ENCODE measurements at regions not wholly inside any gene's neighbourhood (a gene's known extent, or its start where the extent isn't known, plus 50 kb on each side); places are given as distances from the start of the nearest gene placed in this dataset.

- no peak for DNase-seq (ENCODE audit: low read depth in 3 of 3)
Observed at GRCh38 chr20:43803276-43803675, 76.5 kb upstream of the GTSF1L start.

DNA sequence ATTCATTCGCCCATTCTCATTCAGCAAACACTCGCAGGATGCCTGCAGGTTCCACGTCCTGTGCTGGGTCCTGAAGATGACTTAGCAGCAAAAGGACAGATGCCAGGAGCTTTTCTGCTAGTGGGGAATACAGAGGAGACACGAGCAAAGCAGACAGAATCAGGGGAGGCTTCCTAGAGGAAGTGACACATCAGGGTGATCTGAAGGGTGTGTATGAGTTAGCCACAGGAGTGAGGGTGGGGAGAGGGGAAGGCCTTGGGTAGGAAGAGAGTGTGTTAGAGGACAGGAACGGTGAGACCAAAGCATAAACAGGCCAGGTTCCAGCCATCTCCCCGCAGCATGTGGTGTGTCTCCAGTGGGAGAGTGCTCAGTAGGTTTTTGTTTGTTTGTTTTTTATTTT, 73.4 kb upstream of the GTSF1L start:
- DNase-seq (ENCODE audit: low read depth in 3 of 3) = no peak

DNA sequence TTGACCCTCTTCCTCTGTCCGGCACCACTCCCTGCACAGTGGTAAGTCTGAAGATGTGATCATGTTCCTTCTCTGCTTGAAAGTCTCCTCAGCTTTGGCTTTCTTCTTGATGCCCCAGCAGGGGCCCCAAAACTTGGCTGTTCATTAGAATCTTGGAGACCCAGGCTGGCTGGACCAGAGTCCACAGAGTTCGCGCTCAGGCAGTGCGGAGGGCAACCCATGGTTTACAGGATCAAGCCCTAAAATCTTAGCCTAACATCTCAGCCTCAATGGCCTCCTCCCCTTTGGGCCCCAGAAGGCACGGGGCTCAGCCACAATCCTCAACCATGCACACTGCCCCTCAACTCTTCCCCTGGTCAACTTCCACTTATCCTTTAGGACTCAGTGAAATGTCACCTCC, 72.9 kb upstream of the GTSF1L start:
- no peak for DNase-seq (ENCODE audit: low read depth in 3 of 3)

DNA sequence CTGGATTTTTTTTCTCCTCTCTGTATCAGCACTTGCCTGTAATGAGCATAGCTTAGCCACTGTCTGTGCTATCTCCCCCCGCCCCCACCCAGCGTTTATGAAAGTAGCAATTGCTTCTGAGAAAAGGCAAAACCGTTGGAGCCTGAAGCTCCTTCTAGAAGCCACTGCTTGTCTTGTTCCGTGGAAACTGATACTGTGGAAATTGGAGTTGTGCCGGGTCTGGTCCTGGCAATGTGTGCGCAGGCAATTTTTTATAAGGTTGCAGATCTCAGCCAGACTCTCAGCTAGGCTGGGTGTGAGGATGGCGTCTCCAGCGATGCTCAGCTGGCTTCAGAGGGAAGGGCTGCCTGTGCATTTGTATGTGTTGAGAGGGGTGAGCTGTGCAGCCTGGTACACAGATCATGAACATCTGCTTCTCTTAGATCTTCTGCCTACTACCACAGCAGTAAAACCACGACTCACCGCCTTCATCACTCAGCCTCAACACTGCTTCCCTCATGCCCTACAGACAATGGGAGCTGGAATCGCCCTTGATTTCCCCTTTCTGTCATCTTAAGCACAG, 72.4 kb upstream of the GTSF1L start:
- DNase-seq (ENCODE audit: low read depth in 3 of 3) = no peak

DNA sequence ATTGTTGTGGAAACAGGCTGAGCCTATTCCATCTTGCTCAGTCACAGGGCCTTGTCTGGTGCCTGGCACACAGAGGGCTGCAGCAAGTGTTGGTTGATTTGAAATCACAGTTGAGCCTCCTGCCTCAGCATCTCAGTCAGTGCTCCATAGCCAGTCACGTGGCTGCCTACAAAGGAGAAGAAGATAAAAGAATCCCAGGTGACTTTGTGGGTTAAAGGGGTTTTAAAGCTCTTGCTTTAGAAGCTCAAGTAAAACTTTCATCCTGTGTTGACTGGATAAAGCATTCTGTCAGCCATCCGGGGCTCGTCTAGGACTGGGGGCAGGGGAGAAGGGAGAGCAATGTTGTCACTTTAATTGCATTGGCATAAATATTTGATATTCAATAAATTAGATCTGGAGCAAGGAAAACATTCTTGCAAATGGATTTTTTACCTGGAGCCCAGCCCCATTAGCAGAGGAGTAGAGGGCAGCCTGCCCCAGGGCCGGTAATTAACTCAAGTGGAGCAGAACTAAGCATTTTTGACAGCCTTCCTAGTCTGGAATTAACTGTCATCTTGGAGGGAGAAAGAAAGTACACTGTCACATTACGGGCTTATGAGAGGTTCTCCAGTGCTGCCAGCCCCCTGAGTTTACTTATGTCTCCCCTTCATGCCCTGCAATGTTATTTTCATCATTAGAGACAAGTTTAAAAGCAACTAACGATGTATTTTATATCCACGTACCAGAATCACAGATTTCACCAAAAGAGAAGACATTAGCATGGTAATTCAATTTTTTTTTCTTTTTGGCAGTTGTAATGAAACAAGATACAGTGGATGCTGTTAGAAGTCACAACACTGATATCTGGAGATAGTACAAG, 71.7 kb upstream of the GTSF1L start:
- no peak for DNase-seq (ENCODE audit: low read depth in 3 of 3)

- no peak for DNase-seq (ENCODE audit: low read depth in 3 of 3)
Observed at GRCh38 chr20:43794326-43794725, 67.5 kb upstream of the GTSF1L start.

GRCh38 chr20:43789593-43789992, 62.8 kb upstream of the GTSF1L start:
- DNase-seq (ENCODE audit: low read depth in 3 of 3) = no peak

DNA sequence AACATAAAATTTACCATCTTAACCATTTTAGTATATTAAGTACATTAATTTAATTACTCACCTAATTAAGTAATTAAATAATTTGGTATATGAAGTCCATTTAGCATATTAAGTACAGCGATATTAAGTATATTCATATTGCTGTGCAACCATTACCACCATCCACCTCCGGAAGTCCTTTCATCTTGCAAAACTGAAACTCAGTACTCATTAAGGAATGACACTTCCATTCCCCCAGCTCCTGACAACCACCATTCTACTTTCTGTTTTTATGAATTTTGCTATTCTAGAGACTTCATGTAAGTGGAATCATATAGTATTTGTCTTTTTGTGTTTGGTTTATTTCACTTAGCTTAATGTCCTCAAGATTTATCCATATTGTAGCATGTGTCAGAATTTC, 61.1 kb upstream of the GTSF1L start:
- no peak for DNase-seq (ENCODE audit: low read depth in 3 of 3)

DNA sequence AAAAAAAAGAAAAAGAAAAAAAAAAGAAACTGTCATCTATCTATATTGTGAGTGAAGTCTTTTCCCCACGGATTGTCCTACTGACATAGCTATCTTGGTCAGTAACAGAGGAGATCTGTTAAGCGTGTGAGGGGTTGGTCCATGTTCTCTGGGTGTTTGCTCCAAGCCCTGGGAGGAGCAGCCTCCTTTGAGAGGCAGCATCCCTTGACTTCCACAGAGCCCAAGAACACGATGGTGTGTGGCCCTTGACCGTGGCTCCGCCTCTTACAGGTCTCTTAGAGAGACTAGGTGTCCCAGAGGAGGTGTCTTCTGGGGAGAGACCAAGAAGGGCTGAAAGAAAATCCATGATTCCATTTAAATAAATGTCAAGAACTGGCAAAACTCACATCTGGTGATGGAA, 60.1 kb upstream of the GTSF1L start:
- DNase-seq (ENCODE audit: low read depth in 3 of 3) = no peak

DNA sequence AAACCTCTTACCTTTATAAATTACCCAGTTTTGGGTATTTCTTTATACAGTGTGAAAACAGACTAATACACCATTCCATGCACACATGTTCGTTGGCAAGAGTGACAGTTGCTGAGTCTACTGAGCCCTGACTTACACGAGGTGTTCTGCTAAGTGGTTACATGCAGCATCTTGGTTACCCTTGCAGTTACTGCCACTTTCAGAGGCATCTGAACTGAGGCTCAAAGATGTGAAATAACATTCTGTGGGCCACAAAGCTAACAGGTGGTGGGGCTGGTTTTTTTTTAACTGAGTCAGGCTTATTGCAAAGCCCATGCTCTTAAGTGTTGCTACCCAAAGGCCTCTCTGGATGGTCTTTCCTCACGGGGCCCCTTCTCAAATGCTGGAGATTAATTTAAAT, 54.4 kb upstream of the GTSF1L start:
- DNase-seq (ENCODE audit: low read depth in 3 of 3) = no peak

- no peak for DNase-seq (ENCODE audit: low read depth in 3 of 3)
Observed at GRCh38 chr20:43778375-43778774, 51.6 kb upstream of the GTSF1L start.

DNA sequence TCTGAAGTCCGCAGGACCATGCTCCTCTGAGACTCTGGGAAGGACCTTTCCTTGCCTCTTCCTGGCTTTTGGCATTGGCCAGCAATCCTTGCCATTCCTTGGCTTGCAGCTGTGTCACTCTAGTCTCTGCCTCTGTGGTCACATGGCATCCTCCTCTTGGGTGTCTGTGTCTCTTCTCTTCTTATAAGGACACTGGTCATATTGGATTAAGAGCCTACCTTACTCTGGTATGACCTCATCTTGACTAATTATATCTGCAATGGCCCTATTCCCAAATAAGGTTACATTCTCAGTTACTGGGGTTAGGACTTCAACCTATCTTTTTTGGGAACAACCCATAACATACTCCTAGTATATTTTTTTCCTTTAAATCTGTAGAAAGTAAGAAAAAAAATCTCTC, 49.9 kb upstream of the GTSF1L start:
- DNase-seq (ENCODE audit: low read depth in 3 of 3) = no peak
